Central memory CD8-positive, alpha-beta T cell (primary cell): ENCODE measurements at regions not wholly inside any gene's neighbourhood (a gene's known extent, or its start where the extent isn't known, plus 50 kb on each side); places are given as distances from the start of the nearest gene placed in this dataset.
"Not testable (repeated sequence)": the region's sequence is repeated elsewhere in the genome, so short reads cannot be mapped to it uniquely, and the experiment has no call there.

Source experiments
- ATAC-seq: fragments of 150-1000 bp; cut with Tn5 transposase; replicated peaks from 2 replicates; pipeline ENCODE4 v1.10.0; 2022; ENCODE audit warnings: mild to moderate bottlenecking, moderate FRiP score, moderate number of reproducible peaks; ENCODE audit not compliant: poor library complexity, severe bottlenecking; ENCODE audit errors: extremely low read depth
- DNase-seq, 2 donors: peaks; one replicate each; pipeline ENCODE4 v3.0.0; 2021; ENCODE audit warnings: low spot score in 2 of 2
- H3K27ac Mint-ChIP-seq: one replicate; pipeline ENCODE4 v1.8.0; 2022; ENCODE audit warnings: low read depth, mild to moderate bottlenecking, moderate library complexity, mixed read lengths
- H3K27me3 Mint-ChIP-seq: one replicate; pipeline ENCODE4 v1.8.0; 2022; ENCODE audit warnings: mixed read lengths
- H3K36me3 Mint-ChIP-seq: one replicate; pipeline ENCODE4 v1.8.0; 2022; ENCODE audit warnings: mild to moderate bottlenecking, moderate library complexity, mixed read lengths; ENCODE audit not compliant: insufficient read depth
- H3K4me1 Mint-ChIP-seq: one replicate; pipeline ENCODE4 v1.8.0; 2022; ENCODE audit warnings: mixed read lengths
- H3K4me3 Mint-ChIP-seq: one replicate; pipeline ENCODE4 v1.8.0; 2022; ENCODE audit warnings: mild to moderate bottlenecking, moderate library complexity, mixed read lengths
- H3K9me3 Mint-ChIP-seq: one replicate; pipeline ENCODE4 v1.8.0; 2022; ENCODE audit warnings: mixed read lengths

GRCh38 chrX:109782994-109783700 is 50.1 kb upstream of the ACSL4 start:
- no peak overlapping the region for H3K4me3 Mint-ChIP-seq
- H3K27me3 Mint-ChIP-seq, result no peaks in the 10 kb centered on the region
- H3K36me3 Mint-ChIP-seq, result no peaks in the 10 kb centered on the region
- no peak for DNase-seq
- no peak overlapping the region for H3K27ac Mint-ChIP-seq
- no peaks in the 10 kb centered on the region for H3K9me3 Mint-ChIP-seq
- H3K4me1 Mint-ChIP-seq, result no peaks in the 10 kb centered on the region
- ATAC-seq, result no peak

- no peaks in the 10 kb centered on the region for H3K4me1 Mint-ChIP-seq
- no peak overlapping the region for H3K4me3 Mint-ChIP-seq
- H3K27me3 Mint-ChIP-seq, result no peaks in the 10 kb centered on the region
- H3K9me3 Mint-ChIP-seq, result no peaks in the 10 kb centered on the region
- no peak for DNase-seq
- ATAC-seq, result no peak
- no peak overlapping the region for H3K27ac Mint-ChIP-seq
- H3K36me3 Mint-ChIP-seq, result no peaks in the 10 kb centered on the region
These were observed 50.6 kb upstream of the ACSL4 start for GRCh38 chrX:109783701-109784079.

- Mint-ChIP-seq H3K27ac (no peak overlapping the region), H3K36me3 (no peaks in the 10 kb centered on the region), H3K4me1 (no peaks in the 10 kb centered on the region), H3K9me3 (no peaks in the 10 kb centered on the region), H3K27me3 (no peaks in the 10 kb centered on the region), H3K4me3 (no peak overlapping the region)
- ATAC-seq (no peak), DNase-seq (no peak)
These were observed 52.0 kb upstream of the ACSL4 start for GRCh38 chrX:109785053-109785452.

GRCh38 chrX:109790511-109790910 is 57.5 kb upstream of the ACSL4 start:
- H3K27me3 Mint-ChIP-seq, H3K36me3 Mint-ChIP-seq, H3K4me3 Mint-ChIP-seq, H3K27ac Mint-ChIP-seq, DNase-seq, H3K4me1 Mint-ChIP-seq, ATAC-seq, H3K9me3 Mint-ChIP-seq: not testable (repeated sequence)

GRCh38 chrX:109793191-109793590 is 60.1 kb upstream of the ACSL4 start:
- no peak overlapping the region for H3K4me3 Mint-ChIP-seq
- H3K9me3 Mint-ChIP-seq, result no peaks in the 10 kb centered on the region
- H3K36me3 Mint-ChIP-seq, result no peaks in the 10 kb centered on the region
- no peaks in the 10 kb centered on the region for H3K4me1 Mint-ChIP-seq
- DNase-seq (no peak), ATAC-seq (no peak)
- no peak overlapping the region for H3K27ac Mint-ChIP-seq
- peaks cover 9% of the 10 kb centered on the region for H3K27me3 Mint-ChIP-seq

- H3K4me1 Mint-ChIP-seq, result no peaks in the 10 kb centered on the region
- H3K27ac Mint-ChIP-seq, result no peak overlapping the region
- ATAC-seq, result no peak
- DNase-seq, result no peak
- peaks cover 9% of the 10 kb centered on the region for H3K27me3 Mint-ChIP-seq
- H3K36me3 Mint-ChIP-seq, result no peaks in the 10 kb centered on the region
- H3K4me3 Mint-ChIP-seq, result no peak overlapping the region
- H3K9me3 Mint-ChIP-seq, result no peaks in the 10 kb centered on the region
These were observed 62.6 kb upstream of the ACSL4 start for GRCh38 chrX:109795682-109796081.

GRCh38 chrX:109797311-109797975 is 64.4 kb upstream of the ACSL4 start:
- Mint-ChIP-seq H3K9me3 (no peaks in the 10 kb centered on the region), H3K36me3 (no peaks in the 10 kb centered on the region), H3K27ac (no peak overlapping the region), H3K27me3 (peaks cover 8% of the 10 kb centered on the region), H3K4me1 (no peaks in the 10 kb centered on the region), H3K4me3 (no peak overlapping the region)
- ATAC-seq (no peak), DNase-seq (no peak)

GRCh38 chrX:109812236-109812635 is 79.2 kb upstream of the ACSL4 start:
- Mint-ChIP-seq H3K27me3 (peaks cover 15% of the 10 kb centered on the region), H3K9me3 (no peaks in the 10 kb centered on the region), H3K4me3 (no peak overlapping the region), H3K36me3 (no peaks in the 10 kb centered on the region), H3K4me1 (no peaks in the 10 kb centered on the region), H3K27ac (no peak overlapping the region)
- no peak for ATAC-seq
- no peak for DNase-seq

GRCh38 chrX:109813236-109813635 is 80.2 kb upstream of the ACSL4 start:
- no peak overlapping the region for H3K4me3 Mint-ChIP-seq
- no peak for ATAC-seq
- H3K27ac Mint-ChIP-seq, result no peak overlapping the region
- H3K27me3 Mint-ChIP-seq, result peaks cover 19% of the 10 kb centered on the region
- H3K9me3 Mint-ChIP-seq, result no peaks in the 10 kb centered on the region
- no peaks in the 10 kb centered on the region for H3K36me3 Mint-ChIP-seq
- no peaks in the 10 kb centered on the region for H3K4me1 Mint-ChIP-seq
- DNase-seq, result no peak

GRCh38 chrX:109818976-109819375 is 85.9 kb upstream of the ACSL4 start:
- Mint-ChIP-seq H3K4me3 (no peak overlapping the region), H3K27me3 (peaks cover 19% of the 10 kb centered on the region), H3K4me1 (no peaks in the 10 kb centered on the region), H3K36me3 (no peaks in the 10 kb centered on the region), H3K27ac (no peak overlapping the region), H3K9me3 (no peaks in the 10 kb centered on the region)
- ATAC-seq (no peak), DNase-seq (no peak)

GRCh38 chrX:109822861-109823260 is 89.8 kb upstream of the ACSL4 start:
- Mint-ChIP-seq H3K9me3 (no peaks in the 10 kb centered on the region), H3K36me3 (no peaks in the 10 kb centered on the region), H3K27me3 (no peaks in the 10 kb centered on the region), H3K27ac (no peak overlapping the region), H3K4me1 (no peaks in the 10 kb centered on the region), H3K4me3 (no peak overlapping the region)
- no peak for DNase-seq
- no peak for ATAC-seq

- DNase-seq (no peak), ATAC-seq (no peak)
- Mint-ChIP-seq H3K36me3 (no peaks in the 10 kb centered on the region), H3K9me3 (no peaks in the 10 kb centered on the region), H3K4me3 (no peak overlapping the region), H3K27me3 (peaks cover 10% of the 10 kb centered on the region), H3K27ac (no peak overlapping the region), H3K4me1 (no peaks in the 10 kb centered on the region)
These were observed 94.1 kb upstream of the ACSL4 start for GRCh38 chrX:109826954-109827708.

- Mint-ChIP-seq H3K27me3 (peaks cover 10% of the 10 kb centered on the region), H3K4me1 (no peaks in the 10 kb centered on the region), H3K27ac (no peak overlapping the region), H3K9me3 (no peaks in the 10 kb centered on the region), H3K36me3 (no peaks in the 10 kb centered on the region), H3K4me3 (no peak overlapping the region)
- ATAC-seq (no peak), DNase-seq (no peak)
These were observed 94.7 kb upstream of the ACSL4 start for GRCh38 chrX:109827772-109828171.
